EH (cell line): ENCODE measurements at regions not wholly inside any gene's neighbourhood (a gene's known extent, or its start where the extent isn't known, plus 50 kb on each side); places are given as distances from the start of the nearest gene placed in this dataset.
"Not testable (repeated sequence)": the region's sequence is repeated elsewhere in the genome, so short reads cannot be mapped to it uniquely, and the experiment has no call there.

ENCODE experiments used
- DNase-seq: peaks from one replicate; pipeline ENCODE4 v3.0.0-alpha.2; 2015; ENCODE audit warnings: low read depth

GRCh38 chrX:26871967-26872366 is 591.2 kb downstream of the PPP4R3C start:
- DNase-seq: no peak

- DNase-seq: no peak
Measured at GRCh38 chrX:26851981-26852380, 611.2 kb downstream of the PPP4R3C start.

- DNase-seq: no peak
Measured at GRCh38 chrX:26848511-26848910, 614.6 kb downstream of the PPP4R3C start.

GRCh38 chrX:26845056-26845455 is 618.1 kb downstream of the PPP4R3C start:
- no peak for DNase-seq

GRCh38 chrX:26822448-26822847 is 606.5 kb downstream of the MAGEB5 start:
- DNase-seq: no peak

GRCh38 chrX:26789751-26790150 is 573.8 kb downstream of the MAGEB5 start:
- DNase-seq: no peak

- no peak for DNase-seq
Measured at GRCh38 chrX:26788402-26788998, 572.5 kb downstream of the MAGEB5 start.

GRCh38 chrX:26783512-26784225 is 567.7 kb downstream of the MAGEB5 start:
- no peak for DNase-seq

- no peak for DNase-seq
Measured at GRCh38 chrX:26778320-26778888, 562.4 kb downstream of the MAGEB5 start.

- no peak for DNase-seq
Measured at GRCh38 chrX:26762253-26762652, 546.3 kb downstream of the MAGEB5 start.

- not testable (repeated sequence) for DNase-seq
Measured at GRCh38 chrX:26755760-26756159, 539.8 kb downstream of the MAGEB5 start.

GRCh38 chrX:26747877-26748276 is 531.9 kb downstream of the MAGEB5 start:
- DNase-seq: no peak

GRCh38 chrX:26722666-26723428 is 506.9 kb downstream of the MAGEB5 start:
- no peak for DNase-seq

GRCh38 chrX:26672571-26672970 is 456.6 kb downstream of the MAGEB5 start:
- DNase-seq: no peak

- DNase-seq: no peak
Measured at GRCh38 chrX:26670521-26670920, 454.6 kb downstream of the MAGEB5 start.

GRCh38 chrX:26664919-26665318 is 448.9 kb downstream of the MAGEB5 start:
- DNase-seq: no peak

- no peak for DNase-seq
Measured at GRCh38 chrX:26653050-26653449, 437.1 kb downstream of the MAGEB5 start.

GRCh38 chrX:26651755-26652154 is 435.8 kb downstream of the MAGEB5 start:
- no peak for DNase-seq

GRCh38 chrX:26649534-26649933 is 433.6 kb downstream of the MAGEB5 start:
- DNase-seq: no peak

GRCh38 chrX:26631385-26631784 is 415.4 kb downstream of the MAGEB5 start:
- no peak for DNase-seq

GRCh38 chrX:26613956-26614355 is 398.0 kb downstream of the MAGEB5 start:
- DNase-seq: peak; percentile 0

GRCh38 chrX:26606971-26607370 is 391.0 kb downstream of the MAGEB5 start:
- DNase-seq: no peak

- no peak for DNase-seq
Measured at GRCh38 chrX:26597981-26598380, 382.0 kb downstream of the MAGEB5 start.
